Duodenal mucosa (tissue), 2 donors: ENCODE measurements at regions not wholly inside any gene's neighbourhood (a gene's known extent, or its start where the extent isn't known, plus 50 kb on each side); places are given as distances from the start of the nearest gene placed in this dataset.

Experiments
- H3K27ac ChIP-seq: one replicate; pipeline ENCODE4 v1.7.0; 2013; ENCODE audit warnings: low read depth, low read length
- H3K27me3 ChIP-seq, 2 donors: one replicate each; pipeline ENCODE4 v1.7.0; 2013; ENCODE audit warnings: low read length in 2 of 2, control low read depth in 1 of 2; ENCODE audit not compliant: insufficient read depth in 2 of 2, control insufficient read depth in 1 of 2
- H3K36me3 ChIP-seq, 2 donors: one replicate each; pipeline ENCODE4 v1.7.0; 2013; ENCODE audit warnings: low read length in 2 of 2, control low read depth in 1 of 2; ENCODE audit not compliant: insufficient read depth in 2 of 2, control insufficient read depth in 1 of 2
- H3K4me1 ChIP-seq, 2 donors: one replicate each; pipeline ENCODE4 v1.7.0; 2013; ENCODE audit warnings: low read length in 2 of 2, control low read depth in 1 of 2; ENCODE audit not compliant: insufficient read depth in 2 of 2, control insufficient read depth in 1 of 2
- H3K4me3 ChIP-seq, 2 donors: one replicate each; pipeline ENCODE4 v1.7.0; 2013; ENCODE audit warnings: low read length in 2 of 2, low read depth in 1 of 2
- H3K9ac ChIP-seq, 2 donors: one replicate each; pipeline ENCODE4 v1.7.0; 2013; ENCODE audit warnings: low read length in 2 of 2, low read depth in 1 of 2
- H3K9me3 ChIP-seq, 2 donors: one replicate each; pipeline ENCODE4 v1.7.0; 2013; ENCODE audit warnings: low read length in 2 of 2, control low read depth in 1 of 2; ENCODE audit not compliant: control insufficient read depth in 1 of 2

- no peak overlapping the region for H3K4me3 ChIP-seq
- no peak overlapping the region for H3K9ac ChIP-seq
- H3K27me3 ChIP-seq, result no peaks in the 10 kb centered on the region
- H3K4me1 ChIP-seq, result no peaks in the 10 kb centered on the region
- H3K9me3 ChIP-seq, result peaks cover 0 to 6% of the 10 kb centered on the region in 2 donors
- no peaks in the 10 kb centered on the region for H3K36me3 ChIP-seq
- H3K27ac ChIP-seq, result no peak overlapping the region
Measured at GRCh38 chr5:105536675-105537074, 1974.1 kb upstream of the NUDT12 start.

GRCh38 chr5:105530716-105531261, 1968.2 kb upstream of the NUDT12 start:
- Histone ChIP-seq H3K9me3 (peaks cover 0 to 15% of the 10 kb centered on the region in 2 donors), H3K36me3 (no peaks in the 10 kb centered on the region), H3K4me3 (no peak overlapping the region), H3K4me1 (no peaks in the 10 kb centered on the region), H3K9ac (no peak overlapping the region), H3K27me3 (no peaks in the 10 kb centered on the region), H3K27ac (no peak overlapping the region)

- no peak overlapping the region for H3K27ac ChIP-seq
- no peaks in the 10 kb centered on the region for H3K27me3 ChIP-seq
- H3K4me1 ChIP-seq, result no peaks in the 10 kb centered on the region
- H3K9me3 ChIP-seq, result peaks cover 0 to 15% of the 10 kb centered on the region in 2 donors
- no peaks in the 10 kb centered on the region for H3K36me3 ChIP-seq
- H3K4me3 ChIP-seq, result no peak overlapping the region
- H3K9ac ChIP-seq, result no peak overlapping the region
Measured at GRCh38 chr5:105529851-105530250, 1967.3 kb upstream of the NUDT12 start.

GRCh38 chr5:105508519-105508918, 1945.9 kb upstream of the NUDT12 start:
- no peaks in the 10 kb centered on the region for H3K4me1 ChIP-seq
- H3K9ac ChIP-seq, result no peak overlapping the region
- no peak overlapping the region for H3K4me3 ChIP-seq
- no peaks in the 10 kb centered on the region for H3K36me3 ChIP-seq
- peaks cover 0 to 5% of the 10 kb centered on the region in 2 donors for H3K9me3 ChIP-seq
- no peaks in the 10 kb centered on the region for H3K27me3 ChIP-seq
- no peak overlapping the region for H3K27ac ChIP-seq

GRCh38 chr5:105506692-105507277, 1944.2 kb upstream of the NUDT12 start:
- H3K9me3 ChIP-seq, result peaks cover 0 to 5% of the 10 kb centered on the region in 2 donors
- no peaks in the 10 kb centered on the region for H3K4me1 ChIP-seq
- no peaks in the 10 kb centered on the region for H3K27me3 ChIP-seq
- no peaks in the 10 kb centered on the region for H3K36me3 ChIP-seq
- no peak overlapping the region for H3K9ac ChIP-seq
- H3K27ac ChIP-seq, result no peak overlapping the region
- no peak overlapping the region for H3K4me3 ChIP-seq

GRCh38 chr5:105503950-105504349, 1941.4 kb upstream of the NUDT12 start:
- no peaks in the 10 kb centered on the region for H3K27me3 ChIP-seq
- no peaks in the 10 kb centered on the region for H3K4me1 ChIP-seq
- no peaks in the 10 kb centered on the region for H3K36me3 ChIP-seq
- H3K4me3 ChIP-seq, result no peak overlapping the region
- no peak overlapping the region for H3K27ac ChIP-seq
- no peak overlapping the region for H3K9ac ChIP-seq
- H3K9me3 ChIP-seq, result peaks cover 0 to 3% of the 10 kb centered on the region in 2 donors

GRCh38 chr5:105501315-105501714, 1938.7 kb upstream of the NUDT12 start:
- H3K4me1 ChIP-seq, result no peaks in the 10 kb centered on the region
- no peaks in the 10 kb centered on the region for H3K36me3 ChIP-seq
- H3K9me3 ChIP-seq, result no peaks in the 10 kb centered on the region
- H3K27me3 ChIP-seq, result no peaks in the 10 kb centered on the region
- no peak overlapping the region for H3K9ac ChIP-seq
- H3K4me3 ChIP-seq, result no peak overlapping the region
- no peak overlapping the region for H3K27ac ChIP-seq

GRCh38 chr5:105475401-105475800, 1912.8 kb upstream of the NUDT12 start:
- Histone ChIP-seq H3K27ac (no peak overlapping the region), H3K36me3 (no peaks in the 10 kb centered on the region), H3K9ac (no peak overlapping the region), H3K4me3 (no peak overlapping the region), H3K4me1 (no peaks in the 10 kb centered on the region), H3K27me3 (no peaks in the 10 kb centered on the region), H3K9me3 (peaks cover 5 to 6% of the 10 kb centered on the region in 2 donors)

- Histone ChIP-seq H3K27me3 (no peaks in the 10 kb centered on the region), H3K36me3 (no peaks in the 10 kb centered on the region), H3K4me1 (no peaks in the 10 kb centered on the region), H3K9me3 (peaks cover 5 to 12% of the 10 kb centered on the region in 2 donors), H3K4me3 (no peak overlapping the region), H3K9ac (no peak overlapping the region), H3K27ac (no peak overlapping the region)
Measured at GRCh38 chr5:105462377-105462776, 1899.8 kb upstream of the NUDT12 start.

GRCh38 chr5:105460721-105461120, 1898.1 kb upstream of the NUDT12 start:
- Histone ChIP-seq H3K4me3 (no peak overlapping the region), H3K36me3 (no peaks in the 10 kb centered on the region), H3K9me3 (peaks cover 5 to 12% of the 10 kb centered on the region in 2 donors), H3K27ac (no peak overlapping the region), H3K4me1 (no peaks in the 10 kb centered on the region), H3K27me3 (no peaks in the 10 kb centered on the region), H3K9ac (no peak overlapping the region)
